ENCODE measurements at regions not wholly inside any gene's neighbourhood (a gene's known extent, or its start where the extent isn't known, plus 50 kb on each side); places are given as distances from the start of the nearest gene placed in this dataset.

DNA sequence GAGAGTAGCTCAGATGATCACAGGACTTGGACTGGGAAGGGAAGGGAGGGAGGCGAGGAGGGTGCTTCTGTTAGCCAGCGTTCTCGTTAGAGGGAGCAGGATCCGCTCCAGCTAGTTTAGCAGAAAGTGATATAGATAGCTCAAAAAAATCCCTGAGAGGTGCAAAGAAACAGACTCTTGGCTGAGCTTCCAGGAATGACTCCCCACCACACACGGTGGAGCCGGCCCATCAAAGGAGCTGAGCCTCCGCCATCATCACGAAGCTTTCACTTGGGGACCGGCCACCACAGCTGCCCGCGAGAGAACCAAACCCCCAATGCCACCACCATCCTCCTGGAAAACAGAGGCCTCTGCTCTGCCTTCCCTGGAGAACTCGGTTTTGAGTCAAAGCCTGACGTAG is 124.6 kb upstream of the BCL2L14 start:
- H3K36me3 ChIP-seq (ENCODE audit: control insufficient read depth in 1 of 2, insufficient read depth in 2 of 2, low read length in 2 of 2) = no peaks in the 10 kb centered on the region
- no peaks in the 10 kb centered on the region for H3K27me3 ChIP-seq (ENCODE audit: control insufficient read depth in 1 of 2, insufficient read depth in 2 of 2, low read length in 2 of 2)
- H3K4me3 ChIP-seq (ENCODE audit: low read depth in 1 of 2, low read length in 2 of 2) = no peak overlapping the region
- H3K4me1 ChIP-seq (ENCODE audit: control insufficient read depth in 1 of 2, insufficient read depth in 2 of 2, low read length in 2 of 2) = peaks cover 9 to 13% of the 10 kb centered on the region in 2 donors
- no peaks in the 10 kb centered on the region for H3K9me3 ChIP-seq (ENCODE audit: control insufficient read depth in 1 of 2, low read length in 2 of 2)
- no peak overlapping the region for H3K9ac ChIP-seq (ENCODE audit: low read depth in 1 of 2, low read length in 2 of 2)
- H3K27ac ChIP-seq (ENCODE audit: low read depth, low read length) = no peak overlapping the region

DNA sequence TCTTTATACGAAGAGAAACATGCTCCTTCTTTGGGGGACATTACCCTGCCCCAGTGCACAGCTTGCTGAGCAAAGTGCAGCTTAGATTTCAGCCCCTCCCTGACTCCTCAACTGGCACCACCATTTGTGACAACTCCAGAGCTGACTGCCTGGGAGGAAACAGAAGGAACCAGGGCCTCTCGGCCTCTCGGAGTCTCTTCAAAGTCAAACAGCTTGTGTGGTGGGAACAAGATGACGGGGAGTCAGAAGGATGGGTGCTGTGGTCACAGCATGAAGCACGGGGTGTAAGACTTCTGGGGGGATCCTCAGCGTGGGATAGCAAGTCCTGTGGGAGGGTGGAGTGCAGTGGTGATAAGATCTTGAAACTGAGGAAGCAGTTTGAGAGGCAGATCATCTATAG is 123.5 kb upstream of the BCL2L14 start:
- Histone ChIP-seq H3K9ac (ENCODE audit: low read depth in 1 of 2, low read length in 2 of 2) (no peak overlapping the region), H3K27me3 (ENCODE audit: control insufficient read depth in 1 of 2, insufficient read depth in 2 of 2, low read length in 2 of 2) (no peaks in the 10 kb centered on the region), H3K9me3 (ENCODE audit: control insufficient read depth in 1 of 2, low read length in 2 of 2) (no peaks in the 10 kb centered on the region), H3K36me3 (ENCODE audit: control insufficient read depth in 1 of 2, insufficient read depth in 2 of 2, low read length in 2 of 2) (no peaks in the 10 kb centered on the region), H3K27ac (ENCODE audit: low read depth, low read length) (no peak overlapping the region), H3K4me3 (ENCODE audit: low read depth in 1 of 2, low read length in 2 of 2) (no peak overlapping the region), H3K4me1 (ENCODE audit: control insufficient read depth in 1 of 2, insufficient read depth in 2 of 2, low read length in 2 of 2) (peaks cover 9 to 13% of the 10 kb centered on the region in 2 donors)

DNA sequence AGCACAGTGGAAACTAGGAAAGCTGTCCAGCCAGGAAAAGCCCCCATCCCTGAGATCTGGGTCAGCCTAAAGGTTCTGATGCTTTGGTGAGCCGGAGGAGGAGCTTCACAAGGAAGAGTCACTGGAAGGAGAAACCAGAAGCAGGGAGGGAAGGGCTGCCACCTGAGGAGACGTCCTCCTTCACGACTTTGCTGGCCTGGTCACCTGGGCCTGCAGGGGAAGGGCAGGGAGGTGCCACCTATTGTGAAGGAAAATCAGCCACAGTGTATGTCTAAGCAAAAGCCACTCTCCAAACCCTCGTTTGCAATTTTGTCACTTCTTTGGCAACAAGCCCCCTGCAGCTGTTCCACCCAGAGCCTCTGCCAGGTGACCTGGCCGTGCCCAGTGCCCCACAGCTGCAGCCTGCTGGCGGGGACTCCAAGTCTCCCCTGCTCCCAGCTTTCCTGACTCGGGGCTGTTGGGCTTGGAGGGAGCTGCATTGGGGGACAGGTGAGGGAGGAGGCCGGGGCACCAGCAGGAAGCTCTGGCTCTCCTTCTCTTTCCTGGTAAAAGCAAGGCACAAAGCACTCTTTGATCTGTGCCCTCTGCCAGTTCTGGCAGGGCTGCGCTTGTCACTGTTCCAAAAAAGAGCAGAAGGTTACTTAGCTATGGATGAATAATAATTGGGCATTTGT is 120.9 kb upstream of the BCL2L14 start:
- Histone ChIP-seq H3K4me1 (ENCODE audit: control insufficient read depth in 1 of 2, insufficient read depth in 2 of 2, low read length in 2 of 2) (peaks cover 9 to 13% of the 10 kb centered on the region in 2 donors), H3K27ac (ENCODE audit: low read depth, low read length) (no peak overlapping the region), H3K9ac (ENCODE audit: low read depth in 1 of 2, low read length in 2 of 2) (no peak overlapping the region), H3K36me3 (ENCODE audit: control insufficient read depth in 1 of 2, insufficient read depth in 2 of 2, low read length in 2 of 2) (no peaks in the 10 kb centered on the region), H3K9me3 (ENCODE audit: control insufficient read depth in 1 of 2, low read length in 2 of 2) (no peaks in the 10 kb centered on the region), H3K4me3 (ENCODE audit: low read depth in 1 of 2, low read length in 2 of 2) (no peak overlapping the region), H3K27me3 (ENCODE audit: control insufficient read depth in 1 of 2, insufficient read depth in 2 of 2, low read length in 2 of 2) (no peaks in the 10 kb centered on the region)

DNA sequence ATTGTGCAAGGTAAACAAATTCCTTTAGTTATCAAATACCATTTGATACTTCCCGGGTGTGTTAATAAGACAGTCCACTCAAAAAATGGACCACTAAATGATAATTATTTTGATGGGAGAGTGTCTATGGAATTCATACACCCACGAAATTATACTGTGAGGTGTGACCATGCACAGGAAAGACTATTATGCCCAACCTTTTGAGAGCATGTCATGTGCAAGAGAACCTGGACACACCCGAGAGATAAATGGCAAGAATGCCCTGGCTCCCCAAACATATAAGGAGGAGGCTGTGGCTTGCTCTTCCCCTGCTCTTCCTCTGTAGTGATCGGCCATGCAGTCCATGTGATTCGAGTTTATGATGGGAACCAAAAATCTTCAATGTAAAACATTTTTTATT is 119.5 kb upstream of the BCL2L14 start:
- Histone ChIP-seq H3K36me3 (ENCODE audit: control insufficient read depth in 1 of 2, insufficient read depth in 2 of 2, low read length in 2 of 2) (no peaks in the 10 kb centered on the region), H3K27me3 (ENCODE audit: control insufficient read depth in 1 of 2, insufficient read depth in 2 of 2, low read length in 2 of 2) (no peaks in the 10 kb centered on the region), H3K27ac (ENCODE audit: low read depth, low read length) (no peak overlapping the region), H3K9me3 (ENCODE audit: control insufficient read depth in 1 of 2, low read length in 2 of 2) (no peaks in the 10 kb centered on the region), H3K9ac (ENCODE audit: low read depth in 1 of 2, low read length in 2 of 2) (no peak overlapping the region), H3K4me3 (ENCODE audit: low read depth in 1 of 2, low read length in 2 of 2) (no peak overlapping the region), H3K4me1 (ENCODE audit: control insufficient read depth in 1 of 2, insufficient read depth in 2 of 2, low read length in 2 of 2) (peaks cover 9 to 13% of the 10 kb centered on the region in 2 donors)

DNA sequence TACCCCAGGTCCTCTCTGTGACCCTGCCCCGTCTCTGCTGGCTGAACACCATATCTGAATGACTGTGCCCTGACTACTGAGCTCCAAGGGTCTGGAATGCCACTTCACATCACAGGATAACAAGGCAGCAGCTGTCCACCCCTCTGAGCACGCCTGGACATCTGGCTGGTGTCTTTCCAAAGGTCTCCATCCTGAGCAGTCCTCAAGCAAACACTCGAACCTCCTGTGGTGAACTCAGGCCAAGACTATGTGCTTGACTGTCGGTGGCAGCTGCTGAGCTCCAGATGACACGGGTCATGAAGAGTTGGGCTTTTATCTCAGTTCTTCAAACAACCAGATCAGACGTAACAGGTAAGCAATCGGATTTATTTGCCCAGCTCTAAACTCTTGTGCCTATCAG is 117.2 kb upstream of the BCL2L14 start:
- Histone ChIP-seq H3K9me3 (ENCODE audit: control insufficient read depth in 1 of 2, low read length in 2 of 2) (no peaks in the 10 kb centered on the region), H3K36me3 (ENCODE audit: control insufficient read depth in 1 of 2, insufficient read depth in 2 of 2, low read length in 2 of 2) (no peaks in the 10 kb centered on the region), H3K4me3 (ENCODE audit: low read depth in 1 of 2, low read length in 2 of 2) (no peak overlapping the region), H3K9ac (ENCODE audit: low read depth in 1 of 2, low read length in 2 of 2) (no peak overlapping the region), H3K27ac (ENCODE audit: low read depth, low read length) (no peak overlapping the region), H3K4me1 (ENCODE audit: control insufficient read depth in 1 of 2, insufficient read depth in 2 of 2, low read length in 2 of 2) (peaks cover 7 to 9% of the 10 kb centered on the region in 2 donors), H3K27me3 (ENCODE audit: control insufficient read depth in 1 of 2, insufficient read depth in 2 of 2, low read length in 2 of 2) (no peaks in the 10 kb centered on the region)

DNA sequence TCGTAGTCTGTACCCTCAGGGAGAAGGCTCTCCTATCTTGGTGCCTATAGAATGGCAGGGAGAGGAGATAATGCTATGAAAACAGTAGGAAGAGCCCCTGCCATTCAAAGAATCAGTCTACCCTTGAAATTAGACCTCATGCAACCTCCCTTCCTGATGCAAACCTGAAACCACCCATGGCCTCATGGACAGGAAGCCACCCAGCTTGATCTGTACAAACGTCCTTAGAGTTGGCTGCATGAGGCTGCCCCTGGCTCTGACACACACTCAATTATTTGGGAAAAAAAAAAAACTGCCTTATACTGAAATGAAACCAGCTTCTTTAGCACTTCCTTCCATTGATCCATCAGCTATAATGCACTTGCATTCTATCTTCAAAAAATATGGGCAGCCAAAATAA is 116.6 kb upstream of the BCL2L14 start:
- H3K4me1 ChIP-seq (ENCODE audit: control insufficient read depth in 1 of 2, insufficient read depth in 2 of 2, low read length in 2 of 2) = peaks cover 7 to 9% of the 10 kb centered on the region in 2 donors
- no peak overlapping the region for H3K27ac ChIP-seq (ENCODE audit: low read depth, low read length)
- no peak overlapping the region for H3K4me3 ChIP-seq (ENCODE audit: low read depth in 1 of 2, low read length in 2 of 2)
- no peaks in the 10 kb centered on the region for H3K36me3 ChIP-seq (ENCODE audit: control insufficient read depth in 1 of 2, insufficient read depth in 2 of 2, low read length in 2 of 2)
- no peaks in the 10 kb centered on the region for H3K27me3 ChIP-seq (ENCODE audit: control insufficient read depth in 1 of 2, insufficient read depth in 2 of 2, low read length in 2 of 2)
- H3K9me3 ChIP-seq (ENCODE audit: control insufficient read depth in 1 of 2, low read length in 2 of 2) = no peaks in the 10 kb centered on the region
- no peak overlapping the region for H3K9ac ChIP-seq (ENCODE audit: low read depth in 1 of 2, low read length in 2 of 2)

DNA sequence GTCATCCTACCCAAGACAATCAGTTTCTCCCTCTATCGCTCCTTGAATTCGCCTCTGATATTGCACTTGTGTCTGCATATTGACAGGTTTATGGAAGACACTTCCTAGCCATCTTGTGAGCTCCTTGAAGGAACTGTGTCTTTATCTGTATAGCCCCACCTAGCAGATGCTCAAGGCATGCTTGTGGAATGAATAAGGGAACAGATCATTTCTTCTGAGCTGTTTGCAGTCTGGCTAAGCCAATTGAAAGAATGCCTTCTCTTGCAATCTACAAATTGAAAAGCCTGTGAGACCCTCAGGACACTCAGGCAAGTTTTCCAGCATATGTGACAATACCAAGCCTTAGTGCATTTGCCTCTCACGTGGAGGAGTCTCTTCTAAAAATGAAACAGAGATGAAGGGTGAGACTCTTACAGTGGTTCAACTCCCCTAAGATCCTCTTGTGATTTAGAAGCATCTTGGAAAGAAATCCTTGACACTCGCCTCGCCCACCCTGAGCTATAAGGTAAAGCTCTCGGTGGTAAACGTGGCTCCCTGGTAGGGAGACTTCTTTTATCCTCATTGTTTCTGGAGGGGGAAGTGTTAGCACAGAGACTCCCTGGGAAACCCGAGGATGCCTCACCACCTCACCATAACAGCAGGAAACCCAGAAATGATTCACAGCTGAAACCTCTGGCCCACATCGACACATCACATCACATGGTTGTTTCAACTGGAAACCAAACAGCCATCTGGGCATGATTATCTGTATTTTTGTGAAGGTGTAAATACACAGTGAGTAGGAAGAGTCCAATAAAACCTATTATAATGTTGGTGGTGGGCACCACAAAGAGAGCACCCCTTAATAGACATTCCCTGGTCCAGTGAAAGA is 112.3 kb upstream of the BCL2L14 start:
- Histone ChIP-seq H3K4me3 (ENCODE audit: low read depth in 1 of 2, low read length in 2 of 2) (no peak overlapping the region), H3K27me3 (ENCODE audit: control insufficient read depth in 1 of 2, insufficient read depth in 2 of 2, low read length in 2 of 2) (no peaks in the 10 kb centered on the region), H3K4me1 (ENCODE audit: control insufficient read depth in 1 of 2, insufficient read depth in 2 of 2, low read length in 2 of 2) (no peaks in the 10 kb centered on the region), H3K9ac (ENCODE audit: low read depth in 1 of 2, low read length in 2 of 2) (no peak overlapping the region), H3K9me3 (ENCODE audit: control insufficient read depth in 1 of 2, low read length in 2 of 2) (no peaks in the 10 kb centered on the region), H3K36me3 (ENCODE audit: control insufficient read depth in 1 of 2, insufficient read depth in 2 of 2, low read length in 2 of 2) (no peaks in the 10 kb centered on the region), H3K27ac (ENCODE audit: low read depth, low read length) (no peak overlapping the region)

DNA sequence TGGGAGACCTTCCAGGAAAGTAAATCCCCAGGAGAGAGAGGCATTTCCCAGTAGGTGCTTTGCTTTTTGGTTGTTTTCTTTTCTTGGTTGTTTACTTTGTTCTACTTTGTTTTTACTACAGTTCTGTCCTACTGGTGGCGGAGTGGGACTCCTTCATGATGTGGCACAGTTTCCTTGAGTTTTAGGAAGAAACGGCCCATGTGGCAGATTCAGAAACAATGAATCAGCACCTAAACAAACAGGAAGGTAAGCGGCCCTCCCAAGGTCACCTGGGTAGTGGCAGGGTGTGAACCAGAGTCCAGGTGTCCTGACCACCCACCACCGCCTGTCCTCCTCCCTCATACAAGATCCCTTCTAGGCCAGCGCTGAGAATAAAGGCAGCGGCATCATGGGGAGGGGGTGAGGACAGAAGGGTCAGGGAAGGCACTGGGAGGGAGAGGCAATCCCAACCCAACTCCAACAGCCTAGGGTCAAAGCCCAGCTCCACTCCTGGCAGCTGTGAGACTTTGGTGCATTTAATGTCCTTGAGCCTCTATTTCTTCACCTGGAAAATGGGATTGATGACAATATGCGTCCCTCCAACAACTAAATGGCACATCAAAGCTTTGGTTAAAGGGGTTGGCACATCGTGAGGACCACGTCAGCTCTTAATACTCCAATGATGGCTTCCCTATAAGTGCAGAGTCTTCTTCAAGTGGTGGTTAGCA is 111.5 kb upstream of the BCL2L14 start:
- Histone ChIP-seq H3K36me3 (ENCODE audit: control insufficient read depth in 1 of 2, insufficient read depth in 2 of 2, low read length in 2 of 2) (no peaks in the 10 kb centered on the region), H3K4me1 (ENCODE audit: control insufficient read depth in 1 of 2, insufficient read depth in 2 of 2, low read length in 2 of 2) (no peaks in the 10 kb centered on the region), H3K9me3 (ENCODE audit: control insufficient read depth in 1 of 2, low read length in 2 of 2) (no peaks in the 10 kb centered on the region), H3K4me3 (ENCODE audit: low read depth in 1 of 2, low read length in 2 of 2) (no peak overlapping the region), H3K27ac (ENCODE audit: low read depth, low read length) (no peak overlapping the region), H3K27me3 (ENCODE audit: control insufficient read depth in 1 of 2, insufficient read depth in 2 of 2, low read length in 2 of 2) (no peaks in the 10 kb centered on the region), H3K9ac (ENCODE audit: low read depth in 1 of 2, low read length in 2 of 2) (no peak overlapping the region)

DNA sequence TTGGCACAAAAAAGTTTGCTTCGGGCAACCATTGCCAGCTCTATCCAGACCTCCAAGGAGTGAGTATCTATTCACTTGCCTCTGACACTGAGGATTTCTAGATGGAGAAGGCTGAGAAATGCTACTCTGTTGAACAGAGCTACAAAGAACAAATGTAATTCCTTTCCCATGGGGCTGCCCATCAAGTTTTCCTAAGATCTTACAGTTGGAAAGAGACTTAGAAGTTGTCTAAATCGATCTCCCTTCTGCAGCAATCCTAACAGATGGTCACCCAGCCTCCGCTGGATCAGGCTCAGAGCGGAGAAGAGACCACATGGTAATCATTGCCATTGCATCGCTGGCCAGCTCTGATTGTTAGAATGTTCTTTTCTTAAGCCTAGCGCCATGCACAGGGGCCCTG is 110.1 kb upstream of the BCL2L14 start:
- Histone ChIP-seq H3K27me3 (ENCODE audit: control insufficient read depth in 1 of 2, insufficient read depth in 2 of 2, low read length in 2 of 2) (no peaks in the 10 kb centered on the region), H3K4me3 (ENCODE audit: low read depth in 1 of 2, low read length in 2 of 2) (no peak overlapping the region), H3K36me3 (ENCODE audit: control insufficient read depth in 1 of 2, insufficient read depth in 2 of 2, low read length in 2 of 2) (no peaks in the 10 kb centered on the region), H3K27ac (ENCODE audit: low read depth, low read length) (no peak overlapping the region), H3K9ac (ENCODE audit: low read depth in 1 of 2, low read length in 2 of 2) (no peak overlapping the region), H3K4me1 (ENCODE audit: control insufficient read depth in 1 of 2, insufficient read depth in 2 of 2, low read length in 2 of 2) (no peaks in the 10 kb centered on the region), H3K9me3 (ENCODE audit: control insufficient read depth in 1 of 2, low read length in 2 of 2) (no peaks in the 10 kb centered on the region)

DNA sequence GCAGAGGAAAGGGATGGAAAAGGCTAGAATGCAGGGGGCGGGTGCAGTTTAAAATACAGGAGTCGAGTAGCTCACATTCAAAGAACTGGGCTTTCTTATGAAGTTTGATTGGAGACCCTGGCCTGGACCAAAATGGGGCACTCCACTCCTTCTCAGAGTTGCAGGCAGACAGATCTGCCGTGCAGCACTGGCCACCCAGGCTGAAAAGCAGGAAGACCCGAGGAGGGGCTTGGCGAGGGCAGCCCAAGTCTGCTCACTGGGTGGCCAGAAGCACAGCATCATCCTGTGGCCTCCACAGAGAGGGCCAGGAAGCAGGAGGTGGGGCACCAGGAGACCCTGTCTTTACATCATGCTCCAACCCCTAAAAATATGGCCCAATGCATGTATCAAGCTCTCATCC is 109.1 kb upstream of the BCL2L14 start:
- H3K4me1 ChIP-seq (ENCODE audit: control insufficient read depth in 1 of 2, insufficient read depth in 2 of 2, low read length in 2 of 2) = no peaks in the 10 kb centered on the region
- no peak overlapping the region for H3K4me3 ChIP-seq (ENCODE audit: low read depth in 1 of 2, low read length in 2 of 2)
- H3K27me3 ChIP-seq (ENCODE audit: control insufficient read depth in 1 of 2, insufficient read depth in 2 of 2, low read length in 2 of 2) = no peaks in the 10 kb centered on the region
- H3K9me3 ChIP-seq (ENCODE audit: control insufficient read depth in 1 of 2, low read length in 2 of 2) = no peaks in the 10 kb centered on the region
- H3K36me3 ChIP-seq (ENCODE audit: control insufficient read depth in 1 of 2, insufficient read depth in 2 of 2, low read length in 2 of 2) = no peaks in the 10 kb centered on the region
- H3K9ac ChIP-seq (ENCODE audit: low read depth in 1 of 2, low read length in 2 of 2) = no peak overlapping the region
- no peak overlapping the region for H3K27ac ChIP-seq (ENCODE audit: low read depth, low read length)
